HG03460 (cell line): ENCODE measurements at regions not wholly inside any gene's neighbourhood (a gene's known extent, or its start where the extent isn't known, plus 50 kb on each side); places are given as distances from the start of the nearest gene placed in this dataset.

Experiments
- ATAC-seq: cut with Tn5 transposase; IDR thresholded peaks from one replicate; pipeline ENCODE4 v1.9.1; 2021; ENCODE audit not compliant: unreplicated experiment

DNA sequence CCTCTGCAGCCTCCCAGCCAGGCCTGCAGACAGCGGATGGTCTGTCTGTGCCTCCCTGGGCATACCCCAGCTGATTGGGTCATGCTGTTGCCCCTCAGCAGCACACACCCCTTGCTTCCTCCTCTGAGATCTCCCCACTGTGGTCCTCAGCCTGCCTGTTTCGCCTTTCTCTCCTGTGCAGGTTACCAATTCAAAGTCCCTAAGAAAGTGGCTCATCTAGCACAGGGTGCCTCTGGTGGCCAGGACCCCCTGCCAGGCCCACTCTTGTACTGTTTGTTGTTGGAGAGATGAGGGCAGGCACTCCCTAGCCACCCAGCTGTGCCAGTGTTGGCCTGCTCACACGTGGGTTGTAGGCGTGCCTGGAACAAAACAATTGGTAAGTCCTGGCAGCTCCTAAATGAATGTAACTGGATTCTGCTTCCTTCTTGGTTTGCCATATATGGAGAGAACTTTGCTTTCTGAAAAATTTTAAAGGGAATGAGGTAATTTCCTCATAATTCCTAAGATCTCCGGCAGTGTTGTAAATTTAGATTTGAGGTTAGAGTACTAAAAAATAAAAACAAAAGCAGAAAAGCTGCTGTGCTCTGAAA lies 213.2 kb upstream of the IL12A start:
- no peak for ATAC-seq

DNA sequence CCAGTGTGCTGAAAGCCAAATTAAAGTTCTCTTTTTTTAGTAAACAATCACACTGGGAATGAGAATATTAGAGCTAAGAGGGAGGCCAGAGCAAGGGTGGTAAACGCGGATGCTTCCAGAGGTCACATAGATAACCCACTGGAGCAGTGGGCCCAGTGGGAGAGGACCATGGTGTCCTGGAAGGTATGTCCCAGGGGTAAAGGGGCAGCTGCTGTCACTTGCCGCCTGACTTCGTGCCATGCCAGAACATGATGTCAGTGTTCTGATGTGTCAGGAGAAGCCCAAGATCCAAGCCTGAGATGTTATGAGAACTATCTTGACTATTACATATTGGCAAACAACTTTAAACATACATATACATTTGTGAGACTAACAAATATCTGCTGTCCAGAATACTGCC lies 211.9 kb upstream of the IL12A start:
- ATAC-seq = no peak

DNA sequence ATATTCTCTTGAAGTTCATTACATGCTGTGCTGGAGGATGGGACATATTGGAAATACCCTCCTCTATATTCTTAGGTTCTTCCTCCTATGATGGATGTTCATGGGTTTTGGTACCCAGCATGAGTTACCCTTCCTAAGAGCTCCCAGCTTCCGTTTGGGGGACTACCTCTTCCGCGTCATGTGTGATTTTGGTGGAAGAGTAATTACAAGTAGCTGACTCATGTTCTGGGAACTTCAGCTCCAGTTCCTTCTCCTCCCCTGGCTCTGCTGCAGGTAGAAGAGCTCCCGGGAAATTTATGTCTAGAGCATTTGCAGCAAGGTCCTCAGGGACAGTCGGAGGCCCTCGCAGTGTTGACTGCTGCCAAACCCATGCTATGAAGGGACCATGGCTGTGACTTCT lies 208.8 kb upstream of the IL12A start:
- no peak for ATAC-seq

DNA sequence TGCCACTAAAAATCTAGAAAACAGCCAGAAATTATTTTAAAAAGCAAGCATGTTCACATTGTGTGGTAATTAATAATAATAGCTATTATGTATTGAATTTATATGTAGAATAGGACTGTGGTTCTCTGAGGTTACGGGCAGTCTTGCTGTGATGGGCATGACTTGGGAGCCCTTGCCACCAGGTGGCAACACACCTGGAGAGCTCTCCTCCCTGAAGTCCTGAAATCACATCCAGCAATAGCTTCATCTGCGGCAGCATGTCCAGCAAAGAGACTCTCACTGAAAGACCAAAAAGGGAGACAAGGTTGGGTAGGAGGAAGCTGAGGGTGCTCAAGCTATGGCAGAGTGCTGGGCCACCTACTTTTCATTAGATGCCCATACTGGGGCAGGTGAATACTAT lies 206.8 kb upstream of the IL12A start:
- no peak for ATAC-seq

DNA sequence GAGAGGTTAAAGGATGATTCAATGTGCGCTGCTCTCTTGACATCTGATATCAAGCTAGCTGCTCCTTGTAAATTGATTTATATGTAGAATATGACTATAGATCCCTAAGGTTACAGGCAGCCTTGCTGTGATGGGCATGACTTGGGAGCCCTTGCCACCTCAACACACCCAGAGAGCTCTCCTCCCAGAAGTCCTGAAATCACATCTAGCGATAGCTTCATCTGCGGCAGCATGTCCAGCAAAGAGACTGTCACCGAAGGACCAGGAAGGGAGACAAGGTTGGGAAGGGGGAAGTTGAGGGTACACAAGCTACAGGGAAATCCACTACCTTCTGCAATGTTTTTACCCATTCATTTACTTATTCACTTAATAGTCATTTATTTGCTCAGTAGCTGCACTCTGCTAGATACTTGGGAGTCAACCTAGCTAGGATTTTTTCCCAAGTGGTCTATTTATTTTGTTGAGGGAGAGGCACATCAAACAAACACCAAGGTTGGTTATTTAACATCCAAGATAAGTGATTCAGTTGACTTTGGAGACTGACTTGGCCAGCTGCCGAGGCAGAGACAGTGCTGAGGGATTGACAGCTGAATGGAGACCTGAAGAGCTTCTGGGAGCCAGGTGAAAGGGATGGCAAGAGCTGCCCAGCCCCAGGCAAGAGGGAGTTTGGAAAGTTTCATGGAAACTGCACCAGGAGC lies 205.8 kb upstream of the IL12A start:
- ATAC-seq = no peak

DNA sequence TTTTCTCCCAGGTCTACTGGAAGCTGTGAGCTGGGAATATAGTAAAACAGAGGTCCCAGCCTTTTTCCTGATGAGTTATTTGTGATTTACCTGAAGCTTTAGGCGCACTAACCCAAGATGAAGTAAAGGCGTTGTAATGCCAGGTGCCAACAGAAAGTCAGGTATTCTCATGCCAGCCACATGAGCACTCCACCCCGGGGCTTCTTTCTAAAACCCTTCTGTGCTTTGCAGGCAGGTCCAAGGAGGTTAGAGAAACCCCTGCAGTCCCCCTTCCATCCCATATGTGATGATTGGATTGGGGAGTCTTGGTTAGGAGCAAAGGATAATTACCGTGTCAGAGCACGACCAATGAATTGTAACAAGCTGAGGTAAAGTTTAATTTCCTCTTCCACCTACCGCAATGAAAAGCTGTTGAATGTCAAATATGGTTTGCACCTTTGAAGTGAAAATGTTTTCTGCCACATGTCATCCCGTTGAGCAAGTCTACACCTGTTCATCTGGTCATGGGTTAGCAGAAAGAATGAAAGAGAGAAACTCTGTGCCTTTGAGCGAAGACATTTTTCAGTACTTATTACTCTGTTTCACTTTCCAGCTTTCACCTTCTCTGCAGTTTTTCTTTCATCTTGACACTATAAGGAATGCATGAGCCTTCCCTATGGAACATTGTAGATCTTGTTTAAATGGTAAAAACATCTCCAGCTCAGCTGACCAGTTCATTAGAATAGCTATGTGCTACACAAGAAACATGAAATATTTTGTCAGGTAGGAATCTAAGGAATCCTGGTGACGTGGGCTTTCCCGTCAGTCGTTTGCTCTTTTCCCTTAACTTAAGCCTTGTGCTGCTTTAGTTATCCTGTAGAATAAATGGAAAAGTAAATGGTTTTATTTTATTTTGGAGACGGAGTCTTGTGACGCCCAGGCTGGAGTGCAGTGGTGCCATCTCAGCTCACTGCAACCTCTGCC lies 204.6 kb upstream of the IL12A start:
- no peak for ATAC-seq

DNA sequence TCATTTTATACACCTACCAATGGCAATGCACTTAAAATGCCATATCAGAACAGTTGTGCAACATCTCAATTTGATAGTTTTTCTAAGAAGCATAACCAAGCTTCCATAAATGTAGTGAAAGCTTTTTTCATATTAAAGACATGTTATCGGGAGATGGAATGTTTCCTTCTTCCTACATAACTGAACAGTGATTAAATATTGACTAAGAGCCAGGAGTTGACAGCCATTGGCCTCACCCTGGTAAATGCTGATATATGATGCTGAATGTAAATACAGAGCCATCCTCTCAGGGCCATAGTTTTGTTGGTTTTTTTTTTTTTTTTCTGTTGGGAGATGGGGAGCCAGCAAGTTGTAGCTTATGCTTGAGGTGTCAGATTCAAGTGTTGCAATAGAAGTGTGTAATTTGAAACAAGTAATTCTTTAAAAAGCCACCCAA lies 203.3 kb upstream of the IL12A start:
- no peak for ATAC-seq

DNA sequence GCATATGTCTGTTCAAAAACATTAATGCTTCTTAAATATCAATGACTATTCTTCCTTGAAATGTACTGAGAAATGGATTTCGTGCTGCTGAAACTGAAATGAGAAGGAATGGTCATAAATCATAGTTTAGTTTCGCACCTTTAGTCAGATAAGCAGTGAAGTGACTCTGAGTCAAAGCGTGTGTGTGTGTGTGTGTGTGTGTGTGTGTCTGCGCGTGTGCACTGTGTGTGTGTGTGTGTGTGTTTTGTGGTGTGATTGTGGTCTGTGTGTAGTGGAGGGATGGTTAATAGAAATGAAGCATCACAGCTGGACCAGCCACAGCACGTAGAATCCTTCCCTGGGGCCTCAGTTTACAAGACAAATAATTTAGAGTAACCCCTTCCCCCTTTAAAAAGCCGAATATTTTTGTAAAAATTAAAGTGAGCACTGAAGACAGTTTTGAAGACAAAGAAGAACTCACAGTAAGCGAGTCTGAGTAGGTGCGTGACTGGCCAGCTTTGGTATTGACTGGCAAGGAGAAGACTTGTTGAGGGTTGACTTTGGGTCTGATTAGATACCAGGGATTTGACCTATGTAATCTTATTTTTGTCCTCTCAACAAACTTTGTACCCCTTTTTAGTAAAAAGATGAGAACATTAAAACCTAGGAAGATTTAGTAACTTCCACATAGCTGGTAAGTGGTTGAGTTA lies 202.0 kb upstream of the IL12A start:
- ATAC-seq = no peak

DNA sequence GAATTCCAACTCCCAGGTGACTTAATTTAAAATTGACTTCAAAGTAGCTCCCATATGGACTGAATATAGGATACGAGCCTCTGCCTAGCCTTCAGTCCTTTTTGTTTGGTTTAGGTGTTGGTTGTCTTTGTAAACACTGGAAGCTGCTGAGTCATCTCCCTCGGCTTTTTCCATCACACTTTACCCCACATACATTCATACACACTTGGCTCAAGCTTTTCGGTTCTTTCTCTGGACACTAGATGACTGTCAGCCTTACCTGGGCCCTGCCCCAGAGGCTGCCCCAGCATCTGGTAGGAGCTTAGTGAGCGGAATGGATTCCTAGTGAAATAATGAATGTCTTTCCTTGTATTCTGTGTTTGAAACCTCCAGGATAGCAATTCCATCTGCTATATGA lies 201.5 kb upstream of the IL12A start:
- ATAC-seq = no peak

DNA sequence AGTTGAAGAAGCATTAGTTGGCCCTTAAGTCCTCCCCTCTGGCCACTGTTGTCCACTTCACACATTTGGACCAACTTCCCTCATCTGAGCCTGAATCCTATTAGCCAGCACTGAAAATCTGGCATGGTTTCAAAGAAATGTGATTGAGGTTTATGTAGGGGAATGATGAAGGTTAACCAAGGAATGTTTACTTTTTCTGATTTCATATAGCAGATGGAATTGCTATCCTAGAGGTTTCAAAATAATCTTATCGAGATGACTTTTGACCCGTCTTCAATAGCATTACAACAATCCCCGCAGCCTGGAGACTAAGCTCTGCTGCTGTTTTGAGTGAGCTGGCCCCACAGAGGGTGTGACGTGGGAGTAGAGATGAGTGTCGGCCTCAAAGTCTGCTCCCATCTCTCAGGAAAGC lies 200.8 kb upstream of the IL12A start:
- ATAC-seq = no peak

DNA sequence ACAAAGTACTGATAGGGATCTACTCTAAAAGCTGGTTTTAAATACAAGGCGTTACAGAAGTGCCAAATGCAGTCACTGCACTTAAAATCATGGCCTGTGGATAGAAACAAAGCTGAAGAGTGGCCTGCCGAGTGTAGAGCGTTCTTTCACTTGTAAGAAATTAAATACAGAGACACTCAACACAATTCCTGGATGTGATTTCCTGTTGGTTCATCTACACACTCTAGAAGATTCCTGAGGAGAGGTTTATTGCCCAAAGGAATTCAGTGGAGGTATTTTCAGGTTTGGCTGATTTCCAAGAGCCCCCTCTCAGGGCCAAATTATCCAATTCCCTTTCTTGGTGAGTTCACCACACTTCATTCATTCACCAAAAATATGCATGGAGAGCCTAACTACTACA lies 200.3 kb upstream of the IL12A start:
- ATAC-seq = no peak

DNA sequence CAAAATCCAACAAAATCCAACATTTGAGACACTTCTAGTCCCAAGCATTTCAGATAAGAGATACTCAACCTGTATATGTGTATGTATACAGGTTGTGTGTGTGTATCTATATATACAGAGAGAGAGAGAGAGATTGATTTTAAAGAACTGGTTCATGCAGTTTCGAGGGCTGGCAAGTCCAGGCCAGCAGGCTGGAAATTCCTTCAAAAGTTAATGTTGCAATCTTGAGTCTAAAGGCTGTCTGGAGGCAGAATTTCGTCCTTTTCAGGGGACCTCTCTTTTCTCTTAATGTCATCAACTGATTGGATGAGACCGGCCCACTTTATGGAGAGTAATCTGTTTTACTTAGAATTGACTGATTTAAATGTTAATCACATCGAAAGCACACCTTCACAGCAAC lies 199.6 kb upstream of the IL12A start:
- no peak for ATAC-seq

DNA sequence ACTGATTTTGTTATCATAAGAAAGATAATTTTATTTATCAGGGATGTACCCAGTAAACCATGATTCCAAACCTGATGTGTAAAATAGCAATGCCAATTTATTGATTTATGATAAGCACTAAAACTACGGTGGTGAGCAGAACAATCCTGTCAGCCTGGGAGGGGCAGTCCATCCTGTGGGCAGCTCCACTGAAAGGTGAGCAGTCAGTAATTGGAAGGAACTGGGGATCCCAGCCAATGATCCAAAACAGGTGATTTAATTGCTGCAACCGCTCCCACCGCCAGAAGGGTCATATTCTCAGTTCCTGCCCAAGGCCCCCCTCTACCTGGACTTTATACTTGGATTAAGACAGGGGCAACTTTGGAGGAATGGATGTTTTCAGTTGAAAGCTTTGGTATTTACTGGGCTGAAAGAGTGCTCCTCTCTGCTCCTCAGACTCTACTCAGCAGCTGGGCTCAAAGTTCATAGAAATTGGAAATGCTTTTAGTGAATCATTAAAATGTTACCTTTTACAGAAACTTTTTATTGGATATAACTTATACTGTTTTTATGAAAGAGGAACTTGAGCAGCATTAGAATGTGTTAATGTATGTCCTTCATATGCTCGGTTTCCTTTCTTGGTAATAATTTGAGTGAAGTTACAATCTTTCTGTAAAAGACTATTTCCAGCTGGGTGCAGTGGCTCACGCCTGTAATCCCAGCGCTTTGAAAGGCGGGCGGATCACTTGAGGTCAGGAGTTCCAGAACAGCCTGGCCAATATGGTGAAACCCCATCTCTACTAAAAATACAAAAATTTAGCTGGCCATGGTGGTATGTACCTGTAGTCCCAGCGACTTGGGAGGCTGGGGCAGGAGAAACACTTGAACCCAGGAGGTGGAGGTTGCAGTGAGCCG lies 198.6 kb upstream of the IL12A start:
- ATAC-seq = no peak

DNA sequence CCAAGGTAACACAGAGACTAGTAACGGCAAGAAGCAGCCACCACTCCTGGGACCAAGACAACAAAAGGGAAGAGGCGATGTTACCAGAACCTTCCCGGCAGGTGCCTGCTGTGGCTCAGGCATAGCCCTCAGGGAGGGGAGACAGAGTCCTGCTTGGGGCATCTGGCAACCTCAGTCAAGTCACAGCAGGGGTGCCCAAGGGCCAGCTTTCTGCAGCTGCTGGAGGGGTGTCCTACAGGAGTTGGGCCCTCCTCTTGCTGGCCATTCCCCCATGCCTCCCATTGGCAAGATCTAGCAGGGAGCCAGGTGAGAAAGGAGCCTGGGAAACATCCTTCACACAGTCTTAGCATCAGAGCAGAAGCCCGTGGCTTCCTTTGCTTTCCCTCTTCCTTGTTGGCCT lies 197.3 kb upstream of the IL12A start:
- ATAC-seq = no peak

DNA sequence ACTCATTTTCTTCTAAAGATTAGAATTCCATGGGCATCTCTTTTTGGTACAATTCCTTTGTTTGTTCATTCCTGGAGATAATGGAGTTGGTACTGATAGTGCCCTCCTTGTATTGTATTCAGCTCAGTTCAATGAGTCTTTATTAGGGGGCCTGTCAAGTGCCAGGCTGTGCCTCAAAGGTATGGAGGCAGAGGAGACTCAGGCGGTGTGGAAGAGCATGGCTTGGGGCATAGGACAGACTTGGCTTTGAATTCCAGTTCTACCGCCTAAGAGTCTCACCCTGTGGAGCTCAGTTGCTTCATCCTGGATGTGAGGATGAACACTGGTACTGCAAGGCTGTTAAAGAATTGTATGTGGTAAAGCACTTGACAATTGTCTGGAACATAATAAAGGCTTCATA lies 196.6 kb upstream of the IL12A start:
- ATAC-seq = no peak

DNA sequence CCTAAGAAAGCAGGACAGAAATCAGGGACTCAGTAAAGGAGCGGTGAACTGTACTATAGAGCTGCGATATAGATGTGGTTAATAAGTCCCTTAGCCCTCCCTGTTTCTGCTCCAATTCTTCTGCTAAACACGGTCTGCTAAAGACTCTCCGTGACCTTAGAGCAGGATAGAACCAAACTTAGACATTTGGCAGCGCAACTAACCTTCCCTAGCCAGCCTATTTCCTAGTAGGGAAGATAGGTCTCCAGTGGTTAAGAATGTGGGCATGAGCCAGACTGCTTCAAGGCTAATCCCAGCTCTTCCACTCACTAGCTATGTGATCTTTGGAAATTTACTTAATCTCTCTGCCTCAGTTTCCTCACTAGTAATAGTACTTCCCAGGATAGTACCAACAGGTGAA lies 193.6 kb upstream of the IL12A start:
- no peak for ATAC-seq

DNA sequence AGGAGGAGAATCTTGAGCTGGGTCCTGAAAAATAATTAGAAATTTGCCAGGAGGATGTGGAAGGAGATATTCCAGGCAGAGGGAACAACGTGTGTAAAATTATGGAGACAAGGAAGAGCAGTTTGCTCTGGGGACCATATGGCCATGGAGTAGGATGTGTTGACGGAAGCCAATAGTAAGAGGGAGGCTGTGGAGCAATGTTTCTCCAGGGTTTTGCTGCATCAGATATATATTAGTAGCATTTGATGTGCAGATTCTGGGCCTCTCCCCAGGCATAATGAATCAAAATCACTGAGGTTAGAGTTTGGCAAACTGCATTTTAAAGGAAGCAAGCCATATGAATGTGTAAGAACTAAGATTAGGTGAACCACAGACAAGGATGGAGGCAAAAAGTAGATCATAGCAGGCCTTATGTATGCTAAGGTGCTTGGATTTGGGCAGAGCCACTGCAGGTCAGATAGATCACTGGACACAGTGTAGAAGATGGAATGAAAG lies 192.9 kb upstream of the IL12A start:
- ATAC-seq = no peak

DNA sequence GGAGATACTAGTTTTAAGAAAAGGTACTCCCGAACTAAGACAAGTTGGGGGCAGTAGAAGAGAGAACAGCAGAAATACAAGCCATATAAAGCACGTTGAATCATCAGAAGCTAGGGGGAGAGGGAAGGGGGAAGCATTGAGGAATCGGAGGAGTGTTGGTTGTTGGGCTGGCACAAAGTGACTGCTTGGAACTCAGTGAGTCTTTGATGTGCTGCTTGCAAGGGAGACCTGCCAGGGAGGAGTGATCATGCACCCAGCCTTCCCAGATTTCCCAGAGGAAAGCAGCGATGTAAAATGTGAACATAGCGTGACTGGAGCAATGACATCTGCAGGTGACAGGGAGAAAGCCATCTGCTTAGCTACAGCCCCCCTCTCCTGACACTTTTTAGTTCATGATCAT lies 192.4 kb upstream of the IL12A start:
- no peak for ATAC-seq

DNA sequence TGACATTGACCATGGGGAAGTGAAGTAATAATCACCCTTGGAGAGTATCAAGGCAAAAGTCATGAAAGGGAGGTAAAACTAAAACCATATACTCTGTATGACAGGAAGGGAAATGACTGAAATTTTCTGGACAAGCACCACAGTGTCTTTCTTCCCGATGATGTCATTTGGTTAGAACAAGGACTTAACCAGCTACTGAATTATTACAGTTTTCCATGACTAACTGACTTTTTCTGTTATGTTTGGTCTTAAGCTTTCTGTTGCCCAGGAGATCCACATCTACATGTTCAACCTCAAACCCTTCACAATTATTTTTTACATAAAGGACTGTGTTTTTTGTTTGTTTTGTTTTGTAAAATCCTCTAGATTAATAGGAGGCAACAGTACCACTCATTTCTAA lies 191.9 kb upstream of the IL12A start:
- no peak for ATAC-seq

DNA sequence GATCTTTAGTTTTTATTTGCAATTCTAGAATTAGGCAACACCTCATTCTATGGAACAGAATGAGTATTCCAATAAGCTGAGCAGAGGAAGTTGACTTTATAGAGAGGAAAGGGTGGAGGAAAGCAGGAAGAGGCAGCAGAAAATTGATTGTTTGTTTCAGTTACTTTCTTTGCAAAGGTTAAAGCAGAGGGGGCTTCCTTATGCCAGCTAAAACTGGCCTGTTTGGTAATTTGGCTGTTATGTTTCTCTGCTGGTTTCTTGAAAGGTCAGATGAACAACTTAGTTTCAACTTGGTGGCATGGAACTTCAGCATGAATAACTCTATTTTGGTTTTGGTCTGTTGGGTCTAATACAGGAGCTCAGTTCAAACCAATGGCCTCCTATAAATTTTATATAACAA lies 190.9 kb upstream of the IL12A start:
- no peak for ATAC-seq
